Body of pancreas (tissue), 4 donors: ENCODE measurements at regions not wholly inside any gene's neighbourhood (a gene's known extent, or its start where the extent isn't known, plus 50 kb on each side); places are given as distances from the start of the nearest gene placed in this dataset.

Experiments used
- ATAC-seq: fragments of 150-250 bp; one replicate; pipeline ENCODE4 v1.9.1; 2016
- DNase-seq, 4 donors: peaks; one replicate each; pipeline ENCODE4 v3.0.0-alpha.2; 2019
- H3K27ac ChIP-seq, 4 donors: fragments of 200-600 bp; sonication (generic); 1 replicate in 3 of 4; 2 replicates in 1 of 4; pipeline versions ENCODE4 v1.5.1 to v1.6.1; 2016 to 2019; ENCODE audit warnings: mild to moderate bottlenecking in 1 of 4, mixed read lengths in 1 of 4, moderate library complexity in 1 of 4
- H3K27me3 ChIP-seq, 2 donors: fragments of 200-600 bp; sonication (generic); one replicate each; pipeline ENCODE4 v1.6.0; 2016; ENCODE audit warnings: mild to moderate bottlenecking in 1 of 2
- H3K36me3 ChIP-seq, 2 donors: fragments of 200-600 bp; sonication (generic); replicated peaks in 1 of 2; 2 replicates each; pipeline ENCODE4 v1.5.1; 2016; ENCODE audit warnings: low read depth in 2 of 2; ENCODE audit not compliant: insufficient read depth in 1 of 2
- H3K4me1 ChIP-seq: fragments of 200-600 bp; sonication (generic); one replicate; pipeline ENCODE4 v1.6.0; 2016
- H3K4me3 ChIP-seq, 2 donors: fragments of 200-600 bp; sonication (generic); 1 replicate in 1 of 2; 2 replicates in 1 of 2; pipeline ENCODE4 v1.5.1; 2016 to 2019
- H3K9me3 ChIP-seq, 3 donors: fragments of 200-600 bp; sonication (generic); 1 replicate in 2 of 3; 2 replicates in 1 of 3; pipeline ENCODE4 v1.5.1; 2016
- POLR2A ChIP-seq, 3 donors: fragments of 450-650 bp; IDR thresholded peaks; one replicate each; pipeline ENCODE4 v1.6.1; 2016; ENCODE audit warnings: antibody characterized with exemption in 3 of 3, mild to moderate bottlenecking in 2 of 3
- whole genome bisulfite sequencing, 2 donors: methylation state at CpG; one replicate each; pipeline ENCODE4 v1.1.5; 2017; 5-methylcytosine and 5-hydroxymethylcytosine counted together
- intact Hi-C: fragments of 100-400 bp; cut with DNase I; formaldehyde crosslinking; loops from one replicate; pipeline ENCODE4 v1.15.1; 2023
- TF ChIP-seq, protein P1 (sequence below), 7 experiments: fragments of 450-650 bp in 4 of 7; fragments of 200-600 bp in 3 of 7; sonication (generic) in 3 of 7; IDR thresholded peaks; one replicate each; pipeline ENCODE4 v1.5.1; 2016 to 2019; ENCODE audit warnings: antibody characterized with exemption in 7 of 7

GRCh38 chr12:102781117-102781516, 135.9 kb downstream of the PAH start:
- Histone ChIP-seq H3K27ac (no peak overlapping the region), H3K27me3 (no peaks in the 10 kb centered on the region), H3K4me1 (no peaks in the 10 kb centered on the region), H3K9me3 (no peaks in the 10 kb centered on the region), H3K4me3 (no peak overlapping the region), H3K36me3 (no peaks in the 10 kb centered on the region)
- ATAC-seq = no peak
- TF ChIP-seq, protein P1, sequence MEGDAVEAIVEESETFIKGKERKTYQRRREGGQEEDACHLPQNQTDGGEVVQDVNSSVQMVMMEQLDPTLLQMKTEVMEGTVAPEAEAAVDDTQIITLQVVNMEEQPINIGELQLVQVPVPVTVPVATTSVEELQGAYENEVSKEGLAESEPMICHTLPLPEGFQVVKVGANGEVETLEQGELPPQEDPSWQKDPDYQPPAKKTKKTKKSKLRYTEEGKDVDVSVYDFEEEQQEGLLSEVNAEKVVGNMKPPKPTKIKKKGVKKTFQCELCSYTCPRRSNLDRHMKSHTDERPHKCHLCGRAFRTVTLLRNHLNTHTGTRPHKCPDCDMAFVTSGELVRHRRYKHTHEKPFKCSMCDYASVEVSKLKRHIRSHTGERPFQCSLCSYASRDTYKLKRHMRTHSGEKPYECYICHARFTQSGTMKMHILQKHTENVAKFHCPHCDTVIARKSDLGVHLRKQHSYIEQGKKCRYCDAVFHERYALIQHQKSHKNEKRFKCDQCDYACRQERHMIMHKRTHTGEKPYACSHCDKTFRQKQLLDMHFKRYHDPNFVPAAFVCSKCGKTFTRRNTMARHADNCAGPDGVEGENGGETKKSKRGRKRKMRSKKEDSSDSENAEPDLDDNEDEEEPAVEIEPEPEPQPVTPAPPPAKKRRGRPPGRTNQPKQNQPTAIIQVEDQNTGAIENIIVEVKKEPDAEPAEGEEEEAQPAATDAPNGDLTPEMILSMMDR (IDR thresholded peaks at IDR 0.05) = no peak
- TF ChIP-seq POLR2A (IDR thresholded peaks at IDR 0.05) = no peak
- DNase-seq = peak in 1 of 4 donors; percentile 28
- intact Hi-C loops = no loop called here

GRCh38 chr12:102776041-102776440, 141.0 kb downstream of the PAH start:
- TF ChIP-seq, protein P1 (IDR thresholded peaks at IDR 0.05) = no peak
- no peak for TF ChIP-seq POLR2A (IDR thresholded peaks at IDR 0.05)
- Histone ChIP-seq H3K27me3 (no peaks in the 10 kb centered on the region), H3K36me3 (no peaks in the 10 kb centered on the region), H3K4me3 (no peak overlapping the region), H3K9me3 (no peaks in the 10 kb centered on the region), H3K27ac (no peak overlapping the region), H3K4me1 (no peaks in the 10 kb centered on the region)
- ATAC-seq (no peak), DNase-seq (no peak)
- 37 to 56% methylated on average over 2 of the region's 2 CpGs for WGBS, 2 donors
- intact Hi-C loops = no loop called here

GRCh38 chr12:102769323-102769916, 147.6 kb downstream of the PAH start:
- H3K4me1 ChIP-seq = no peaks in the 10 kb centered on the region
- peak; percentile 51 to 57 (median 54) for DNase-seq
- intact Hi-C loops = no loop called here
- H3K36me3 ChIP-seq = no peaks in the 10 kb centered on the region
- no peaks in the 10 kb centered on the region for H3K9me3 ChIP-seq
- no peak overlapping the region for H3K4me3 ChIP-seq
- peak; percentile 78 for ATAC-seq
- no peak overlapping the region for H3K27ac ChIP-seq
- H3K27me3 ChIP-seq = no peaks in the 10 kb centered on the region
- 9 to 10% methylated on average over 6 of the region's 6 CpGs for WGBS, 2 donors
- TF ChIP-seq, protein P1 (IDR thresholded peaks at IDR 0.05) = peak; percentile 30 to 67 (median 59)
- TF ChIP-seq POLR2A (IDR thresholded peaks at IDR 0.05) = no peak

DNA sequence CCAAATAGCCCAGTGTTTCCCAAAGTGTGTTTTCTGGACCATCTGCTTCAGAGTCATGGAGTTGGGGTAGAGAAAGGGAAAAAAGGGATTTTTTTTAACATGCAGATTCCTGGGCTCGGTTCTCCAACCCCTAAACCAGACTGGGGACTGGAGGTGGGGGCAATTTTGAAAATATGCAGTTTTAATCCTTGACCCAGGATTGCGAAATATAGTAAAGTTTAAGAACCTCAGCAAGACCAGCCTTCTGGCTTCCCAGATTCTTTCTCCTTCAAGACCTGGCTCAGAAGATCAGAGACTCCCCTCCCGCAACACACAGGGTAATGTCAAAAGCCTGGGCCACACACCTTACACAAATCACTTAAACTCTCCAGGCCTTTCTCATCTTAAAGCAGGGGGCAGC, 150.1 kb downstream of the PAH start:
- no peak overlapping the region for H3K4me3 ChIP-seq
- ATAC-seq (no peak), DNase-seq (no peak)
- no peak overlapping the region for H3K27ac ChIP-seq
- H3K9me3 ChIP-seq = no peaks in the 10 kb centered on the region
- WGBS, 2 donors = 69 to 81% methylated on average over 3 of the region's 3 CpGs
- no peaks in the 10 kb centered on the region for H3K27me3 ChIP-seq
- H3K4me1 ChIP-seq = no peaks in the 10 kb centered on the region
- no peak for TF ChIP-seq POLR2A (IDR thresholded peaks at IDR 0.05)
- TF ChIP-seq, protein P1 (IDR thresholded peaks at IDR 0.05) = no peak
- intact Hi-C loops = no loop called here
- no peaks in the 10 kb centered on the region for H3K36me3 ChIP-seq

DNA sequence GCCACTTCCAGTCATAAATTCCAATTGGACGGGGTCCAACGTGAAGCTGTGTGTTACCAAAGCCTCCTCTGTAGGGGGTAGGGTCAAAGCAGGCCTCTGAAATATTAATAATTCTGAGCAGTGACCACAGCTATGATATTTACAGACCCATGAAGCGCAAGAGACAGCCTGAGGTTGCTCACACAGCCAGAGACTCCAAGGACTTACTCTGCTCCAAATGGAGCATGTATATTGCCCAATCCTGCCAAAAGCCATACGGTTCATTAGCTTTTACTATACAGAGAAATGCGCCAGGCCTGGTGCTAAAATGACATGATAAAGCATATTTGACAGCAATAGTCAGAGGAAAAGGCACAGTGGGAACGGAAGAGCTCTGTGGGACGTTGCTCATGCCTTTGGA, 151.3 kb downstream of the PAH start:
- H3K4me1 ChIP-seq = no peaks in the 10 kb centered on the region
- H3K9me3 ChIP-seq = no peaks in the 10 kb centered on the region
- intact Hi-C loops = no loop called here
- TF ChIP-seq, protein P1 (IDR thresholded peaks at IDR 0.05) = no peak
- no peak for TF ChIP-seq POLR2A (IDR thresholded peaks at IDR 0.05)
- ATAC-seq = no peak
- H3K36me3 ChIP-seq = no peaks in the 10 kb centered on the region
- H3K4me3 ChIP-seq = no peak overlapping the region
- WGBS, 2 donors = 64 to 70% methylated on average over 7 of the region's 7 CpGs
- DNase-seq = peak in 1 of 4 donors; percentile 8
- no peaks in the 10 kb centered on the region for H3K27me3 ChIP-seq
- H3K27ac ChIP-seq = no peak overlapping the region
